ENCODE measurements at regions not wholly inside any gene's neighbourhood (a gene's known extent, or its start where the extent isn't known, plus 50 kb on each side); places are given as distances from the start of the nearest gene placed in this dataset.
A peak's percentile ranks its signal among the peaks of the same experiment; 100 is the strongest.
"Not testable (repeated sequence)": the region's sequence is repeated elsewhere in the genome, so short reads cannot be mapped to it uniquely, and the experiment has no call there.

DNA sequence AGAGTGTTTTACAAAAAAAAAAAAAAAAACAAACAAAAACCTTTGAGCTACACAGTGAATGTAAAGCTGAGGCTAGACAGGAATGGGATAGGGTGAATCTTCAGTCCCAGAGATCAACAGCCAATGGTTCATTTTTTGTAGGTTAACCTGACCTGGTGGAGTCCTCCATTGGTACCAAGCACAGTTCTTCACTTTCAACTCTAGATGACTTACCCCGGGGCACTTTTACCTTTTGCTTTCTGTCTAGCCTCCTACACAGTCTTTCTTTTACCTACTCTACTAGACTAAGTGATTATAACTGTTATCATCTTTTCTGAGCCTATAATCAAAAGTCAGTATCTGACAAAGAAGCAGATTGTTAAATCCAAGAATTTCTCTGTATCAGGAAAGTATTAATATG is 50.9 kb downstream of the ANXA2R start:
- no peak for DNase-seq

DNA sequence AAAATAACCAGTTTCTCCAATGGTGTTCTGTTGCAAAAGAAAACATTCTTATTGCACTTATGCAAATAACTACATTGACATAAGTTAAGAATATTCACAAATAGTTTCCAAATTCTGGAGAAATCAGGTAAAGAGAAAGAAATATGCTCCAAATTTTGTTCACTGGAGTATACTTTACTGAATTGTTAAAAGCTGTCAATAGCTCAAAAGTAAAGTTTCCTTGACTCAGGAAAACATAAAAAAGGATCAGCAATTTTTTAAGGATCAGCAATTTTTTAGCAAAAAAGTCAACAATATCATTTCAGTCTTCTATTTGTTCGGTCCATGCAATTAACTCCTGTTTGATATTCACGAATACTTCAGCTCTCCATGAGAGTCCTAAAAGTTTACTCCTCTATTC is 51.6 kb downstream of the ANXA2R start:
- DNase-seq: no peak

GRCh38 chr5:42985129-42986037 is 54.7 kb downstream of the ANXA2R start:
- no peak for DNase-seq

DNA sequence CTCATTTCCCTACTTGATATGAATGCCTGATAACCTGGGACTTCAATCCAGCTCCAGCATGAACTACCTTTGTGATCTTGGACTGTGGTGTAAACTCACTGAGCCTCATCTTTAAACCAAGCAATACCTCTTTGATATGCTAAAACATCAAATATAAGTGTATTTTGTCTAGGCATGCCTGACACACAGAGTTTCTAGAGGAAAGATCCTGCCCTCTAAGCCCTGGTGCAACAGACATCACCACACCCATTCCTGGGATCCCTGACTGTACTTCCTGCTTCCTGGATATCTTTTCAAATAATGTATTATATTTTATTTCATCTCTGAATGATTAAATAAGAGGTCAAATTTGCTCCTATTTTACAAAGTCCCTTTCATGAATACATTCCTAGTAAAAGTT is 55.8 kb downstream of the ANXA2R start:
- no peak for DNase-seq

GRCh38 chr5:42982107-42982622 is 58.0 kb downstream of the ANXA2R start:
- no peak for DNase-seq

GRCh38 chr5:42981417-42982106 is 58.6 kb downstream of the ANXA2R start:
- not testable (repeated sequence) for DNase-seq

DNA sequence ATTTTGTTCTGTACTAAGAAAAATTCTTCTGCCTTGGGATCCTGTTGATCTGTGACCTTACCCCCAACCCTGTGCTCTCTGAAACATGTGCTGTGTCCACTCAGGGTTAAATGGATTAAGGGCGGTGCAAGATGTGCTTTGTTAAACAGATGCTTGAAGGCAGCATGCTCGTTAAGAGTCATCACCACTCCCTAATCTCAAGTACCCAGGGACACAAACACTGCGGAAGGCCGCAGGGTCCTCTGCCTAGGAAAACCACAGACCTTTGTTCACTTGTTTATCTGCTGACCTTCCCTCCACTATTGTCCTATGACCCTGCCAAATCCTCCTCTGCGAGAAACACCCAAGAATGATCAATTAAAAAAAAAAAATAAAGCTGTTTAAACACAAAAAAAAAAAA is 59.1 kb downstream of the ANXA2R start:
- not testable (repeated sequence) for DNase-seq

GRCh38 chr5:42980391-42980790 is 59.7 kb downstream of the ANXA2R start:
- not testable (repeated sequence) for DNase-seq

- not testable (repeated sequence) for DNase-seq
These were observed 60.9 kb downstream of the ANXA2R start for GRCh38 chr5:42979242-42979641.

DNA sequence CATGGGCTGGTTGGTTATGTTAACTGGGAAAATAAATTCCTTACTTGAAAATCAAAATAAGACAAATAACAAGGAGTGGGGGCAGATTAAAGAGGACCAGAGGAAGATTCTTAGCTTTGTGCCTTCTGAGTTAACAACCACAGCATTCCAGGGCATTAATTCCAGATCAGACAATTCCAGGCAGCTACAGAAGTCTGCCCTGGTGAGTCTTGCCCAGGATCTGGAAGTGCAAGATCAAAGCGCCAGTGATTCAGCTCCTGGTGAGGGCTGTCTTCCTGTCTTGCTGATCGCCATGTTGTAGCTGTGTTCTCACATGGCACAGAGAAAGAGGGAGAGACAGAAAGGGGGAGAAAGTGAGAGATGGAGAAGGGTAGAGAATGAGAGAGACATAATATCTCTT is 65.6 kb downstream of the ANXA2R start:
- no peak for DNase-seq

DNA sequence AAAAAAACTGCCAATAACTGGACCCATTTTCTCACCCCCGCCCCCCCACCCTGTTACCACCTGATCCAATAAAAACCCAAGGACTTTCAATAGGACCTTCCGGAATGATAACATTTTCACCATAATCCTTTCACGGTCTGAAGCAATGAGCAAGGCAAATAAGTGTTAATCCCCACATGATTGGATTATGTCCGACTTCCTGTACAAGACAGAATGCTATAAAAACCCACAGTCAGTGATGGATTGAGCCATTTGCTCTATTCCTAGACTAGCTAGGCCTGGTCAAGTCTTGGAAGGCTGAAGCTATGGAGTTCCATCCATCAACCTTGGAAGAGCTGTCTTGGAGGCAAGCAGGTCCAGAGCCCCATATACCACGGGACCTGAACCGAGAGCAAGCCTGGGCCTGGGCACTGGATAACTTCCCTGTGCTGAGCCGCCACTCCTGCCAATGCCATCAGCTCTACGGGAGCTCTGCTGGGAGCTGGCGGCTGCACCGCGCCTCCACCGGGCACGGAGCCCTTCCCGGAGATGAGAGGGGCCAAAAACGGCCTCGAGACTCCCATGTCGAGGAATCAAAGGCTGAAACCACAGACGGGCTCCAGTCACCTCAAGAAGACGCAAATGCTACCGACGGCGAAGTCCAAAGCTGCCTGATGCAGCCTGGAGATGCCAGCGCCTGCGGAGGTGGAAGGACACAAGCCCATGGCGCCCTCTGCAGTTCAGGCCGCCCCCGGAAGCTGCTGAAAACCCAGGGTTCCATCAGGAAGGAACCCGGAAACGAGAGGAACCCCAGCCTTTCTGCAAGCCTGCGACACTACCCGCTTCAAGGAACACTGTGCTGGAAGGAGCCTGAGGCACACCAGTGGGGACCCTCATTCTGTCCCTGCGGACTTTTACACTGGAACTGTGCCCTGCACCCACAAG is 69.2 kb downstream of the ANXA2R start:
- no peak for DNase-seq

- no peak for DNase-seq
These were observed 74.2 kb downstream of the ANXA2R start for GRCh38 chr5:42965934-42966333.

DNA sequence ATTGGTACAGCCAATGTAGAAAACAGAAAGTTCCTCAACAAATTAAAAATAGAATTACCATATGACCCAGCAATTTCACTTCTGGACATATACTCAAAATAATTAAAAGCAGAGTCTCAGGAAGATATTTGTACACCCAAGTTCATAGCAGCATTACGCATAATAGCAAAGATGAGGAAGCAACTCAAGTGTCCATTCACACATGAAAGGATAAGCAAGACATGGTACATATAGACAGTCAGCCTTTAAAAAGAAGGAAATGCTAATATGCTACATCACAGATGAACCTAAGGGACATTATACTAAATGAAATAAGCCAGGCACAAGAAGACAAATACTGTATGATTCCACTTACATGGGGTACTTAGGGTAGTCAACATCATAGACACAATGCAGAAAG is 76.7 kb downstream of the ANXA2R start:
- no peak for DNase-seq

GRCh38 chr5:42962124-42962523 is 78.0 kb downstream of the ANXA2R start:
- DNase-seq: no peak

- no peak for DNase-seq
These were observed 79.6 kb downstream of the ANXA2R start for GRCh38 chr5:42960506-42960905.

DNA sequence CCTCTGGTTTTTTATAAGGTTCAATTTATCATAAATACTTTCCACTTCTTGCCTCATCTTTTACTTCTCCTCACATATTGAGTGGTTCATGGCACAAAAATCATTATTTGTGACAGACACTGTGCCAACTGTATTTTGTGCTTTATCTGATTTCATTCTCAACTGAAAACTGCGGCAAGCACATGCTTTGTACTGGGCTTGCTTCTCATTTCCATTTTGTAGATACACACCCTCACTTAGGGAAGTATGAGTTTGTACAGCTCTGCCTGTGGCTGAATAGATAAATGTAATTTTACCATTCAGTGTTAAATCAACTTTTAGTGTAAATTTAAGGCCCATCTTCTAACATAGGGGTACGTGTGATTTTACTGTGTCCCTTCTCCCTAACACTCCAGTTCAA is 83.6 kb downstream of the ANXA2R start:
- no peak for DNase-seq

GRCh38 chr5:42953041-42953440 is 87.1 kb downstream of the ANXA2R start:
- no peak for DNase-seq

GRCh38 chr5:42952578-42952974 is 87.5 kb downstream of the ANXA2R start:
- no peak for DNase-seq

DNA sequence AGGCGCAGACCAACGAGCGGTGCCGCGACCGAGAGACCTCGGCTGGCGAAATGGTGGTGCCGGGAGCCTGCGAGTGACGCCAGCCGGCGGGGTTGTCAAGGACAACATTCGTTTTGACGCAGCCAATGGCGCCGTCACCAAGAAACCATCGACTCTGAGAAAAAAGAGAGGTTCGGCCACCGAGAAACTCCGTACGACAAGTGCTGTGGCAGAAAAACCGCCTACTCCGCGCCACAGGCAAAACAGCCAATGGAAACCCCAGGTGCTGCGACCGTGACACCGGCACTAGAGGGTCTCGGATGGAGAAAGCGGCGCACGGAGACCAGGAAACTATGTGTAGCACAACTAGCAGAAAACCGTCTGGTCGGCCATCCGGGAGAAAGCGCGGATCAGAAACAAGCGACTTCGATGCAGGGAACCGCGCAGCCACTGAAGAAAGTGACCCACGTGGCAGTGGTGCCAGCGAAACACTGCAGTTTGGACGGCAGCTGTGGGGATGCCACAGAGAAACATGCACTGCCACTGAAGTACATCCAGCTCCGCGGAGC is 88.8 kb downstream of the ANXA2R start:
- no peak for DNase-seq

- DNase-seq: peak; percentile 98
These were observed 89.4 kb downstream of the ANXA2R start for GRCh38 chr5:42950456-42951292.

GRCh38 chr5:42950116-42950455 is 90.0 kb downstream of the ANXA2R start:
- DNase-seq: no peak

All from kidney glomerular epithelial cell (primary cell).